ENCODE measurements at regions not wholly inside any gene's neighbourhood (a gene's known extent, or its start where the extent isn't known, plus 50 kb on each side); places are given as distances from the start of the nearest gene placed in this dataset.
"Not testable (repeated sequence)": the region's sequence is repeated elsewhere in the genome, so short reads cannot be mapped to it uniquely, and the experiment has no call there.

GRCh38 chr6:114936080-114936479 lies 593.3 kb upstream of the HS3ST5 start:
- TF ChIP-seq CTCF (IDR thresholded peaks at IDR 0.05; ENCODE audit: insufficient read depth, low read depth, low read length, missing control alignments) = no peak
- no peak for DNase-seq (ENCODE audit: low read depth)
- no peak overlapping the region for H3K4me3 ChIP-seq (ENCODE audit: low read length)

GRCh38 chr6:114934079-114934478 lies 591.3 kb upstream of the HS3ST5 start:
- H3K4me3 ChIP-seq (ENCODE audit: low read length) = no peak overlapping the region
- no peak for TF ChIP-seq CTCF (IDR thresholded peaks at IDR 0.05; ENCODE audit: insufficient read depth, low read depth, low read length, missing control alignments)

GRCh38 chr6:114928731-114929130 lies 585.9 kb upstream of the HS3ST5 start:
- H3K4me3 ChIP-seq (ENCODE audit: low read length); DNase-seq (ENCODE audit: low read depth): not testable (repeated sequence)

More at GRCh38 chr6:114934079-114934478, 591.3 kb upstream of the HS3ST5 start:
- no peak for DNase-seq (ENCODE audit: low read depth)

- no peak for TF ChIP-seq CTCF (IDR thresholded peaks at IDR 0.05; ENCODE audit: insufficient read depth, low read depth, low read length, missing control alignments)
Observed at GRCh38 chr6:114906096-114906495, 563.3 kb upstream of the HS3ST5 start.

GRCh38 chr6:114897536-114897935 lies 554.7 kb upstream of the HS3ST5 start:
- H3K4me3 ChIP-seq (ENCODE audit: low read length) = no peak overlapping the region
- DNase-seq (ENCODE audit: low read depth) = peak; percentile 23
- TF ChIP-seq CTCF (IDR thresholded peaks at IDR 0.05; ENCODE audit: insufficient read depth, low read depth, low read length, missing control alignments) = no peak

More at GRCh38 chr6:114906096-114906495, 563.3 kb upstream of the HS3ST5 start:
- no peak for DNase-seq (ENCODE audit: low read depth)
- no peak overlapping the region for H3K4me3 ChIP-seq (ENCODE audit: low read length)

GRCh38 chr6:114892211-114892610 lies 549.4 kb upstream of the HS3ST5 start:
- TF ChIP-seq CTCF (IDR thresholded peaks at IDR 0.05; ENCODE audit: insufficient read depth, low read depth, low read length, missing control alignments) = no peak
- DNase-seq (ENCODE audit: low read depth) = no peak
- H3K4me3 ChIP-seq (ENCODE audit: low read length) = no peak overlapping the region

- no peak for TF ChIP-seq CTCF (IDR thresholded peaks at IDR 0.05; ENCODE audit: insufficient read depth, low read depth, low read length, missing control alignments)
- H3K4me3 ChIP-seq (ENCODE audit: low read length) = no peak overlapping the region
- DNase-seq (ENCODE audit: low read depth) = no peak
Observed at GRCh38 chr6:114888241-114888640, 545.4 kb upstream of the HS3ST5 start.
